ENCODE measurements at regions not wholly inside any gene's neighbourhood (a gene's known extent, or its start where the extent isn't known, plus 50 kb on each side); places are given as distances from the start of the nearest gene placed in this dataset.
"Not testable (repeated sequence)": the region's sequence is repeated elsewhere in the genome, so short reads cannot be mapped to it uniquely, and the experiment has no call there.

GRCh38 chr2:19171409-19171808 is 187.0 kb downstream of the OSR1 start:
- Histone ChIP-seq H3K27me3 (no peaks in the 10 kb centered on the region), H3K27ac (no peak overlapping the region), H3K4me3 (no peak overlapping the region), H3K9me3 (peaks cover 0 to 5% (median 0%) of the 10 kb centered on the region in 11 donors), H3K36me3 (no peaks in the 10 kb centered on the region), H3K4me1 (peaks cover 0 to 2% (median 0%) of the 10 kb centered on the region in 9 donors)
- ATAC-seq (no peak), DNase-seq (no peak)
- TF ChIP-seq, protein P1, sequence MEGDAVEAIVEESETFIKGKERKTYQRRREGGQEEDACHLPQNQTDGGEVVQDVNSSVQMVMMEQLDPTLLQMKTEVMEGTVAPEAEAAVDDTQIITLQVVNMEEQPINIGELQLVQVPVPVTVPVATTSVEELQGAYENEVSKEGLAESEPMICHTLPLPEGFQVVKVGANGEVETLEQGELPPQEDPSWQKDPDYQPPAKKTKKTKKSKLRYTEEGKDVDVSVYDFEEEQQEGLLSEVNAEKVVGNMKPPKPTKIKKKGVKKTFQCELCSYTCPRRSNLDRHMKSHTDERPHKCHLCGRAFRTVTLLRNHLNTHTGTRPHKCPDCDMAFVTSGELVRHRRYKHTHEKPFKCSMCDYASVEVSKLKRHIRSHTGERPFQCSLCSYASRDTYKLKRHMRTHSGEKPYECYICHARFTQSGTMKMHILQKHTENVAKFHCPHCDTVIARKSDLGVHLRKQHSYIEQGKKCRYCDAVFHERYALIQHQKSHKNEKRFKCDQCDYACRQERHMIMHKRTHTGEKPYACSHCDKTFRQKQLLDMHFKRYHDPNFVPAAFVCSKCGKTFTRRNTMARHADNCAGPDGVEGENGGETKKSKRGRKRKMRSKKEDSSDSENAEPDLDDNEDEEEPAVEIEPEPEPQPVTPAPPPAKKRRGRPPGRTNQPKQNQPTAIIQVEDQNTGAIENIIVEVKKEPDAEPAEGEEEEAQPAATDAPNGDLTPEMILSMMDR (IDR thresholded peaks at IDR 0.05) = no peak
- WGBS, 2 donors = 92 to 95% methylated on average over 1 of the region's 1 CpG
- intact Hi-C loops (cut with DNase I) = no loop called here

GRCh38 chr2:19169134-19169768 is 189.2 kb downstream of the OSR1 start:
- Histone ChIP-seq H3K4me3 (no peak overlapping the region), H3K36me3 (no peaks in the 10 kb centered on the region), H3K4me1 (no peaks in the 10 kb centered on the region), H3K9me3 (peaks cover 0 to 5% (median 0%) of the 10 kb centered on the region in 11 donors), H3K27ac (no peak overlapping the region), H3K27me3 (no peaks in the 10 kb centered on the region)
- TF ChIP-seq, protein P1 (IDR thresholded peaks at IDR 0.05) = no peak
- intact Hi-C loops (cut with DNase I) = no loop called here
- WGBS, 2 donors = 87 to 88% methylated on average over 2 of the region's 2 CpGs
- ATAC-seq = no peak
- no peak for DNase-seq

DNA sequence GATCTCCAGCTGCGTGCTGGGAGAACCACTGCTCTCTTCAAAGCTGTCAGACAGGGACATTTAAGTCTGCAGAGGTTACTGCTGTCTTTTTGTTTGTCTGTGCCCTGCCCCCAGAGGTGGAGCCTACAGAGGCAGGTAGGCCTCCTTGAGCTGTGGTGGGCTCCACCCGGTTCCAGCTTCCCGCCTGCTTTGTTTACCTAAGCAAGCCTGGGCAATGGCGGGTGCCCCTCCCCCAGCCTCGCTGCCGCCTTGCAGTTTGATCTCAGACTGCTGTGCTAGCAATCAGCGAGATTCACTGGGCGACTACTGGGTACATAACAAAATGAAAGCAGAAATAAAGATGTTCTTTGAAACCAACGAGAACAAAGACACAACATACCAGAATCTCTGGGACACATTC is 194.3 kb downstream of the OSR1 start:
- WGBS, 2 donors = 57 to 58% methylated on average over 8 to 9 of the region's 9 CpGs
- DNase-seq; ATAC-seq; H3K4me3 ChIP-seq; H3K4me1 ChIP-seq; H3K27me3 ChIP-seq; H3K27ac ChIP-seq; H3K36me3 ChIP-seq; intact Hi-C loops (cut with DNase I): not testable (repeated sequence)
- peaks cover 0 to 24% (median 7%) of the 10 kb centered on the region in 11 donors for H3K9me3 ChIP-seq

DNA sequence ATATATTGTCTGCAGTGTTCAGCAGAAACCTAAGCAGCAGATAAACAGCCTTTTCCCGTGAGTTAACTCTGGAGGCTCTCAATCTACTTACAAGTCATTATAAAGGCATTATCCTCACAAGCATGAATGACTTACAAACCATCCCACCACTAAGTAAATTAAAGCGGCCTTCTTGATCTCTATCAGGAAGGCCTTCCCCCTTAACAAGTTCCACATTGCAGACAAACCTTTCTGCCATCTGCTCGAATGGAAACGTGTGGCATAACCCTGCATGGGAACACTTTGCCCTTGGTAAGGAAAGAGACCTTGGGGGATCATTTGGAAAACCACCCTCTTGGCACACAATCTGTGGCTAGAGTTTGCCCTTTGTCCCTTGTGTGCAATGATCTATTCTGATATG is 199.5 kb downstream of the OSR1 start:
- TF ChIP-seq, protein P1 (IDR thresholded peaks at IDR 0.05) = no peak
- Histone ChIP-seq H3K9me3 (peaks cover 0 to 22% (median 6%) of the 10 kb centered on the region in 11 donors), H3K36me3 (no peaks in the 10 kb centered on the region), H3K27ac (no peak overlapping the region), H3K4me3 (no peak overlapping the region), H3K27me3 (no peaks in the 10 kb centered on the region), H3K4me1 (no peaks in the 10 kb centered on the region)
- 81 to 87% methylated on average over 4 of the region's 4 CpGs for WGBS, 2 donors
- no peak for DNase-seq
- intact Hi-C loops (cut with DNase I) = no loop called here
- no peak for ATAC-seq

DNA sequence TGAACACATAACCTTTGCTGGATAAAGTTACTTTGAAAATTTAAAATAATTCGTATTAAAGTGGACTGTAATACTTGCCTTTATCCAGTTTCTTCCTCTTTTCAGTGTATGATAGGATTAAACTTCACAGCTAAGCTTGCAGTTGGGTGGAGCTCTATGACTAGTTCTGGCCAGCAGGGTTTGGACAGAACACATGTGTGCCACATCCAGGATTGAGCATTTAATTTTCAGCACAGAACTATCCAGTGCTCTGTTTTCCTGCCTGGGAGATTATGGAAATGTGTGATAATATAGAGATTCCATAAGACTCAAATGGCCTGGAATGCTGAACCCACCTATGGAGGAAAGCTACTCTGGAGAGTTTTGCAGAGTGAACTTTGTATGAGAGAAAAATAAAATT is 200.2 kb downstream of the OSR1 start:
- H3K4me3 ChIP-seq = no peak overlapping the region
- no peak for DNase-seq
- peaks cover 0 to 22% (median 6%) of the 10 kb centered on the region in 11 donors for H3K9me3 ChIP-seq
- ATAC-seq = no peak
- no peaks in the 10 kb centered on the region for H3K4me1 ChIP-seq
- TF ChIP-seq, protein P1 (IDR thresholded peaks at IDR 0.05) = no peak
- H3K27ac ChIP-seq = no peak overlapping the region
- H3K27me3 ChIP-seq = no peaks in the 10 kb centered on the region
- 32 to 35% methylated on average over 1 of the region's 1 CpG for WGBS, 2 donors
- intact Hi-C loops (cut with DNase I) = no loop called here
- H3K36me3 ChIP-seq = no peaks in the 10 kb centered on the region

All from heart right ventricle (tissue), 16 donors.